Thoracic aorta (tissue), 2 donors: ENCODE measurements at regions not wholly inside any gene's neighbourhood (a gene's known extent, or its start where the extent isn't known, plus 50 kb on each side); places are given as distances from the start of the nearest gene placed in this dataset.

Source experiments
- ATAC-seq: fragments of 150-250 bp; one replicate; pipeline ENCODE4 v1.8.0; 2017; ENCODE audit warnings: low read depth; ENCODE audit not compliant: insufficient number of reproducible peaks, low FRiP score
- DNase-seq: peaks from one replicate; pipeline ENCODE4 v3.0.0-alpha.2; 2020; ENCODE audit warnings: low spot score
- H3K27ac ChIP-seq, 2 donors: fragments of 200-600 bp; sonication (generic); 1 replicate in 1 of 2; 2 replicates in 1 of 2; pipeline ENCODE4 v1.5.1; 2016; ENCODE audit warnings: mild to moderate bottlenecking in 2 of 2, moderate library complexity in 2 of 2
- H3K27me3 ChIP-seq: fragments of 200-600 bp; sonication (generic); replicated peaks from 2 replicates; pipeline ENCODE4 v1.6.0; 2016; ENCODE audit warnings: mild to moderate bottlenecking; ENCODE audit not compliant: insufficient read depth
- H3K36me3 ChIP-seq: fragments of 200-600 bp; sonication (generic); one replicate; pipeline ENCODE4 v1.5.1; 2016
- H3K4me1 ChIP-seq, 2 donors: fragments of 200-600 bp; sonication (generic); 1 replicate in 1 of 2; 2 replicates in 1 of 2; pipeline versions ENCODE4 v1.5.1 to v1.6.0; 2016; ENCODE audit warnings: low read depth in 2 of 2, mild to moderate bottlenecking in 1 of 2; ENCODE audit not compliant: control insufficient read depth in 1 of 2
- H3K4me3 ChIP-seq: fragments of 200-600 bp; sonication (generic); 2 replicates; pipeline ENCODE4 v1.5.1; 2016; ENCODE audit warnings: mild to moderate bottlenecking
- H3K9me3 ChIP-seq: fragments of 200-600 bp; sonication (generic); 2 replicates; pipeline ENCODE4 v1.5.1; 2016
- CTCF ChIP-seq: fragments of 200-600 bp; sonication (generic); IDR thresholded peaks from one replicate; pipeline ENCODE4 v1.5.1; 2019; ENCODE audit warnings: antibody characterized with exemption

GRCh38 chr7:18336626-18337025, 158.9 kb upstream of the HDAC9 start:
- TF ChIP-seq CTCF: no peak
- ATAC-seq (no peak), DNase-seq (no peak)
- H3K36me3 ChIP-seq: no peaks in the 10 kb centered on the region
- H3K27ac ChIP-seq: no peak overlapping the region
- H3K27me3 ChIP-seq: no peaks in the 10 kb centered on the region
- peaks cover 12 to 16% of the 10 kb centered on the region in 2 donors for H3K4me1 ChIP-seq
- H3K9me3 ChIP-seq: peaks cover 8% of the 10 kb centered on the region
- no peak overlapping the region for H3K4me3 ChIP-seq

GRCh38 chr7:18337048-18337809, 158.3 kb upstream of the HDAC9 start:
- Histone ChIP-seq H3K4me1 (peaks cover 10 to 12% of the 10 kb centered on the region in 2 donors), H3K4me3 (no peak overlapping the region), H3K36me3 (no peaks in the 10 kb centered on the region), H3K27me3 (no peaks in the 10 kb centered on the region), H3K9me3 (peaks cover 8% of the 10 kb centered on the region), H3K27ac (no peak overlapping the region)
- no peak for DNase-seq
- TF ChIP-seq CTCF: no peak
- ATAC-seq: no peak

- peaks cover 0 to 4% of the 10 kb centered on the region in 2 donors for H3K4me1 ChIP-seq
- no peak overlapping the region for H3K27ac ChIP-seq
- no peak for TF ChIP-seq CTCF
- ATAC-seq: no peak
- H3K4me3 ChIP-seq: no peak overlapping the region
- peaks cover 8% of the 10 kb centered on the region for H3K9me3 ChIP-seq
- H3K36me3 ChIP-seq: no peaks in the 10 kb centered on the region
- no peak for DNase-seq
- no peaks in the 10 kb centered on the region for H3K27me3 ChIP-seq
These were observed 156.5 kb upstream of the HDAC9 start for GRCh38 chr7:18338910-18339523.

- no peak for DNase-seq
- no peaks in the 10 kb centered on the region for H3K27me3 ChIP-seq
- ATAC-seq: no peak
- TF ChIP-seq CTCF: no peak
- peaks cover 4 to 6% of the 10 kb centered on the region in 2 donors for H3K4me1 ChIP-seq
- no peak overlapping the region for H3K27ac ChIP-seq
- no peak overlapping the region for H3K4me3 ChIP-seq
- H3K36me3 ChIP-seq: no peaks in the 10 kb centered on the region
- peaks cover 8% of the 10 kb centered on the region for H3K9me3 ChIP-seq
These were observed 153.8 kb upstream of the HDAC9 start for GRCh38 chr7:18341756-18342155.

- TF ChIP-seq CTCF: no peak
- Histone ChIP-seq H3K27ac (no peak overlapping the region), H3K4me3 (no peak overlapping the region), H3K4me1 (peaks cover 4 to 6% of the 10 kb centered on the region in 2 donors), H3K36me3 (no peaks in the 10 kb centered on the region), H3K9me3 (peaks cover 8% of the 10 kb centered on the region), H3K27me3 (no peaks in the 10 kb centered on the region)
- DNase-seq: no peak
- no peak for ATAC-seq
These were observed 152.5 kb upstream of the HDAC9 start for GRCh38 chr7:18343047-18343446.
